Loucy (cell line): ENCODE measurements at regions not wholly inside any gene's neighbourhood (a gene's known extent, or its start where the extent isn't known, plus 50 kb on each side); places are given as distances from the start of the nearest gene placed in this dataset.

ENCODE experiments used
- H2AFZ ChIP-seq: fragments of 200-600 bp; sonication (generic); 2 replicates; pipeline ENCODE4 v1.6.0; 2016; ENCODE audit warnings: antibody characterized with exemption, mild to moderate bottlenecking, low read length, moderate library complexity
- H3F3A ChIP-seq: fragments of 200-600 bp; 2 replicates; pipeline ENCODE4 v1.6.0; 2016; ENCODE audit warnings: antibody characterized with exemption, low read depth, mild to moderate bottlenecking
- H3K27me3 ChIP-seq: fragments of 200-600 bp; sonication (generic); 2 replicates; pipeline ENCODE4 v1.6.1; 2014; ENCODE audit warnings: low read length, mild to moderate bottlenecking; ENCODE audit not compliant: insufficient read depth, poor library complexity, severe bottlenecking
- H3K36me3 ChIP-seq: fragments of 200-600 bp; sonication (generic); 2 replicates; pipeline ENCODE4 v1.6.1; 2016; ENCODE audit warnings: low read length; ENCODE audit not compliant: insufficient read depth
- H3K4me1 ChIP-seq: fragments of 200-600 bp; sonication (generic); 2 replicates; pipeline ENCODE4 v1.5.1; 2014; ENCODE audit warnings: low read length, mild to moderate bottlenecking; ENCODE audit not compliant: insufficient read depth, poor library complexity, severe bottlenecking
- H3K4me2 ChIP-seq: fragments of 200-600 bp; sonication (generic); 2 replicates; pipeline ENCODE4 v1.6.0; 2014; ENCODE audit warnings: antibody characterized with exemption, low read length, low read depth, mild to moderate bottlenecking; ENCODE audit not compliant: poor library complexity, severe bottlenecking
- H3K4me3 ChIP-seq: fragments of 200-600 bp; sonication (generic); 2 replicates; pipeline ENCODE4 v1.5.1; 2014; ENCODE audit warnings: low read length, mild to moderate bottlenecking, mixed read lengths; ENCODE audit not compliant: poor library complexity, severe bottlenecking
- H3K79me2 ChIP-seq: fragments of 200-600 bp; sonication (generic); 2 replicates; pipeline ENCODE4 v1.6.1; 2014; ENCODE audit warnings: low read length; ENCODE audit not compliant: insufficient read depth
- H3K9ac ChIP-seq: fragments of 200-600 bp; sonication (generic); 2 replicates; pipeline ENCODE4 v1.6.0; 2014; ENCODE audit warnings: mild to moderate bottlenecking, low read depth, low read length, moderate library complexity; ENCODE audit not compliant: poor library complexity, severe bottlenecking
- H3K9me2 ChIP-seq: fragments of 200-600 bp; sonication (generic); replicated peaks from 2 replicates; pipeline ENCODE4 v1.6.1; 2016; ENCODE audit warnings: low read depth, low read length, mixed read lengths
- H3K9me3 ChIP-seq: fragments of 200-600 bp; sonication (generic); 2 replicates; pipeline ENCODE4 v1.6.1; 2014; ENCODE audit warnings: mild to moderate bottlenecking, antibody characterized with exemption, low read length, low read depth; ENCODE audit not compliant: insufficient read depth
- H4K20me1 ChIP-seq: fragments of 200-600 bp; sonication (generic); 2 replicates; pipeline ENCODE4 v1.6.0; 2014; ENCODE audit warnings: antibody characterized with exemption, low read length, mild to moderate bottlenecking; ENCODE audit not compliant: insufficient read depth, poor library complexity, severe bottlenecking
- CTCF ChIP-seq: fragments of 200-600 bp; sonication (generic); conservative IDR thresholded peaks from 2 replicates; pipeline ENCODE4 v1.5.1; 2014; ENCODE audit warnings: mild to moderate bottlenecking, antibody characterized with exemption, low read length
- EZH2phosphoT487 ChIP-seq: fragments of 200-600 bp; IDR thresholded peaks from 2 replicates; pipeline ENCODE4 v1.6.1; 2018; ENCODE audit warnings: antibody characterized with exemption, mild to moderate bottlenecking, moderate library complexity, borderline replicate concordance

- no peaks in the 10 kb centered on the region for H3K79me2 ChIP-seq
- no peak for TF ChIP-seq EZH2phosphoT487
- TF ChIP-seq CTCF = no peak
- H4K20me1 ChIP-seq = no peaks in the 10 kb centered on the region
- no peaks in the 10 kb centered on the region for H3K27me3 ChIP-seq
- no peaks in the 10 kb centered on the region for H3K36me3 ChIP-seq
- no peak overlapping the region for H3K9ac ChIP-seq
- H3F3A ChIP-seq = no peaks in the 10 kb centered on the region
- H3K4me3 ChIP-seq = no peak overlapping the region
- no peaks in the 10 kb centered on the region for H3K4me1 ChIP-seq
- H3K9me2 ChIP-seq = no peaks in the 10 kb centered on the region
- H3K9me3 ChIP-seq = no peaks in the 10 kb centered on the region
- H2AFZ ChIP-seq = no peak overlapping the region
- H3K4me2 ChIP-seq = no peak overlapping the region
These were observed 902.9 kb downstream of the EPHA3 start for GRCh38 chr3:90010341-90010740.

- Histone ChIP-seq H2AFZ (no peak overlapping the region), H3K27me3 (no peaks in the 10 kb centered on the region), H3K79me2 (no peaks in the 10 kb centered on the region), H3K9ac (no peak overlapping the region), H3K4me1 (no peaks in the 10 kb centered on the region), H3K9me3 (no peaks in the 10 kb centered on the region), H4K20me1 (no peaks in the 10 kb centered on the region), H3K4me2 (no peak overlapping the region), H3K9me2 (no peaks in the 10 kb centered on the region), H3F3A (no peaks in the 10 kb centered on the region), H3K4me3 (no peak overlapping the region), H3K36me3 (no peaks in the 10 kb centered on the region)
- no peak for TF ChIP-seq CTCF
- no peak for TF ChIP-seq EZH2phosphoT487
These were observed 903.7 kb downstream of the EPHA3 start for GRCh38 chr3:90011131-90011530.

GRCh38 chr3:90011596-90011995, 904.2 kb downstream of the EPHA3 start:
- Histone ChIP-seq H3K9ac (no peak overlapping the region), H3K9me3 (no peaks in the 10 kb centered on the region), H3K9me2 (no peaks in the 10 kb centered on the region), H3K4me3 (no peak overlapping the region), H3K36me3 (no peaks in the 10 kb centered on the region), H3K79me2 (no peaks in the 10 kb centered on the region), H3K4me2 (no peak overlapping the region), H3K4me1 (no peaks in the 10 kb centered on the region), H4K20me1 (no peaks in the 10 kb centered on the region), H3F3A (no peaks in the 10 kb centered on the region), H2AFZ (no peak overlapping the region), H3K27me3 (no peaks in the 10 kb centered on the region)
- TF ChIP-seq EZH2phosphoT487 (no peak), CTCF (no peak)
